ENCODE measurements at regions not wholly inside any gene's neighbourhood (a gene's known extent, or its start where the extent isn't known, plus 50 kb on each side); places are given as distances from the start of the nearest gene placed in this dataset.

DNA sequence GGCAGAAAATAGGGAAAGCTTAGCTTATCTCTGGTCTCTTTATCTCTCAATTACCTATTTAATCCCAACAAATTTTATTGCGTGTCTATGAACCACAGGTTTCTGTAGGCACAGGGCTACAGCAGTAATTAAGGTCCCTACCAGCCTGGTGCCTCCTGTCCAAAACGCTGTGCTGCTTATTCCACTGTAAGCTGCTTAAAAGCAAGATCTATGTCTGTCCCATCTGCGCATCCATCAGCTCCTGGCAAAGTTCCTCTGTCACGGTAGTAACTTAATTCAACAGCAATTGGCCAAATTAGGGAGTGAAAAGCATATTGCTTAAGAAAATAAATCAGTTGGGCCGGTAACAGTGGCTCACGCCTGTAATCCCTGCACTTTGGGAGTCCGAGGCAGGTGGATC is 235.8 kb upstream of the VLDLR start:
- TF ChIP-seq, protein P1, sequence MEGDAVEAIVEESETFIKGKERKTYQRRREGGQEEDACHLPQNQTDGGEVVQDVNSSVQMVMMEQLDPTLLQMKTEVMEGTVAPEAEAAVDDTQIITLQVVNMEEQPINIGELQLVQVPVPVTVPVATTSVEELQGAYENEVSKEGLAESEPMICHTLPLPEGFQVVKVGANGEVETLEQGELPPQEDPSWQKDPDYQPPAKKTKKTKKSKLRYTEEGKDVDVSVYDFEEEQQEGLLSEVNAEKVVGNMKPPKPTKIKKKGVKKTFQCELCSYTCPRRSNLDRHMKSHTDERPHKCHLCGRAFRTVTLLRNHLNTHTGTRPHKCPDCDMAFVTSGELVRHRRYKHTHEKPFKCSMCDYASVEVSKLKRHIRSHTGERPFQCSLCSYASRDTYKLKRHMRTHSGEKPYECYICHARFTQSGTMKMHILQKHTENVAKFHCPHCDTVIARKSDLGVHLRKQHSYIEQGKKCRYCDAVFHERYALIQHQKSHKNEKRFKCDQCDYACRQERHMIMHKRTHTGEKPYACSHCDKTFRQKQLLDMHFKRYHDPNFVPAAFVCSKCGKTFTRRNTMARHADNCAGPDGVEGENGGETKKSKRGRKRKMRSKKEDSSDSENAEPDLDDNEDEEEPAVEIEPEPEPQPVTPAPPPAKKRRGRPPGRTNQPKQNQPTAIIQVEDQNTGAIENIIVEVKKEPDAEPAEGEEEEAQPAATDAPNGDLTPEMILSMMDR (IDR thresholded peaks at IDR 0.05): no peak
- TF ChIP-seq POLR2A (IDR thresholded peaks at IDR 0.05): no peak
